ENCODE measurements at regions not wholly inside any gene's neighbourhood (a gene's known extent, or its start where the extent isn't known, plus 50 kb on each side); places are given as distances from the start of the nearest gene placed in this dataset.

DNA sequence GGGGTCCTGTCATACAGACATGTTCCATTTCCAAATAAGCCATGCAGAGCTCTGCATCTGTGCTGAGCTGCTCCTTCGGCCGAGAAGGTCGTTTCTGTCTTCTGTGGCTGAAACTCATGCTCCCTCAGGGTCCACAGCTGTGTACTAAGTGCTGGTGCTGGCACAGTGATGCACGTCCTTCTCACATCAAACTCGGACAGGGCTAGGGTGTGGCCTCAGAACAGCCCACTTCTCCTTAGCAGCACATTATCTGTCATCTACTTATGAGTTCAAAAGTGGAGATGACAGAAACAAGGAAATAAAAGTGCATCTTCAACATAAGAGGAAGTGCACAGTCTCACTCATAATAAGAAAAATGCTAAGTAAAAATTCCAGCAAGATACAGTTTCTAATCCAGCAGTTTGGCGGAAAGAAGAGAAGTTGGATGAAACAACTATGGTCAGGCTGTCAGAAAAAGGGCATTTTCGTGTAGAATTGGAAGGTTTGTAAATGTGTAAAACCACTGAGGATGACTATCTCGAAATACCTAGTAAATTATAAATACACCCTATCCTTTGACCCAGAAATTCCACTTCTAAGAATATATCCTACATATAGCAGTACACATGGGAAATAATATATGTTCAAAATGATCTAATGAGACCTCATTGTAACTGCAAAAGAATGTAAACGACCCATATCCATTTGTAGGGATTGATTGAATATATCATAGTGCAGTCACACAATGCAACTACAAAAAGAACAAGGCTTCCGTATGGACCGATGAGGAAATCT, 53.7 kb upstream of the APCDD1 start:
- Histone ChIP-seq H2AFZ (ENCODE audit: low read length) (no peak overlapping the region), H2BK120ac (ENCODE audit: low read depth, low read length, poor library complexity, severe bottlenecking) (no peak overlapping the region), H3K9me3 (ENCODE audit: control insufficient read depth, low read depth, low read length) (no peaks in the 10 kb centered on the region), H2BK12ac (ENCODE audit: insufficient read length, low read depth, low read length) (no peak overlapping the region), H3K9ac (ENCODE audit: extremely low read depth, insufficient read length, low read length) (no peak overlapping the region), H3K79me1 (ENCODE audit: insufficient read depth, low read depth, low read length, poor library complexity, severe bottlenecking) (no peaks in the 10 kb centered on the region), H4K8ac (replicated peaks; ENCODE audit: insufficient read length, low read depth, low read length) (no peak overlapping the region), H2BK5ac (ENCODE audit: insufficient read length, low read length) (no peak overlapping the region), H3K79me2 (ENCODE audit: insufficient read depth, low read length) (no peaks in the 10 kb centered on the region), H3K23me2 (ENCODE audit: insufficient read length, low read depth, low read length, poor library complexity, severe bottlenecking) (no peaks in the 10 kb centered on the region), H3K18ac (ENCODE audit: insufficient read length, low read depth, low read length) (no peak overlapping the region), H3T11ph (ENCODE audit: low read length) (no peak overlapping the region), H2BK20ac (ENCODE audit: low read depth, low read length, poor library complexity, severe bottlenecking) (no peak overlapping the region), H3K23ac (ENCODE audit: insufficient read length, low read depth, low read length) (no peak overlapping the region), H4K5ac (ENCODE audit: insufficient read length, low read depth, low read length) (no peak overlapping the region), H3K56ac (ENCODE audit: insufficient read length, low read depth, low read length) (no peak overlapping the region), H4K20me1 (ENCODE audit: control insufficient read depth, insufficient read depth, insufficient read length) (no peaks in the 10 kb centered on the region), H4K91ac (ENCODE audit: insufficient read length, low read depth, low read length) (no peak overlapping the region), H3K14ac (ENCODE audit: insufficient read depth, low read length) (no peak overlapping the region), H3K27me3 (ENCODE audit: insufficient read depth, low read length) (no peaks in the 10 kb centered on the region), H3K27ac (ENCODE audit: insufficient read length, low read depth, low read length) (no peak overlapping the region), H3K4ac (ENCODE audit: low read depth, low read length) (no peak overlapping the region), H3K4me2 (ENCODE audit: insufficient read depth, insufficient read length, low read length) (no peak overlapping the region), H3K4me1 (ENCODE audit: insufficient read depth, low read length) (peaks cover 5% of the 10 kb centered on the region; the same call in 1 of the 2 replicates), H2AK5ac (ENCODE audit: insufficient read length, low read length) (no peak overlapping the region), H2BK15ac (ENCODE audit: low read depth, low read length) (no peak overlapping the region)
- TF ChIP-seq CTCF (conservative IDR thresholded peaks at IDR 0.05): no peak
- H3K4me1 Mint-ChIP-seq: peaks cover 34 to 35% of the 10 kb centered on the region in 2 experiments
- no peaks in the 10 kb centered on the region for H3K9me3 Mint-ChIP-seq
- H3K36me3 Mint-ChIP-seq (ENCODE audit: insufficient read depth in 1 of 3, low read depth in 3 of 3): no peaks in the 10 kb centered on the region
- no peak overlapping the region for H3K4me3 Mint-ChIP-seq
- peaks cover 7% of the 10 kb centered on the region for H3K27me3 Mint-ChIP-seq (ENCODE audit: low read depth)
- no peak overlapping the region for H3K27ac Mint-ChIP-seq
- DNase-seq: no peak
- no CpG with 5 or more reads among the region's 11 CpGs for whole genome bisulfite sequencing (ENCODE audit: extremely low coverage, insufficient read length, low lambda C conversion rate)

Measured in H9 (cell line).